ENCODE measurements at regions not wholly inside any gene's neighbourhood (a gene's known extent, or its start where the extent isn't known, plus 50 kb on each side); places are given as distances from the start of the nearest gene placed in this dataset.

- TF ChIP-seq, protein P1, sequence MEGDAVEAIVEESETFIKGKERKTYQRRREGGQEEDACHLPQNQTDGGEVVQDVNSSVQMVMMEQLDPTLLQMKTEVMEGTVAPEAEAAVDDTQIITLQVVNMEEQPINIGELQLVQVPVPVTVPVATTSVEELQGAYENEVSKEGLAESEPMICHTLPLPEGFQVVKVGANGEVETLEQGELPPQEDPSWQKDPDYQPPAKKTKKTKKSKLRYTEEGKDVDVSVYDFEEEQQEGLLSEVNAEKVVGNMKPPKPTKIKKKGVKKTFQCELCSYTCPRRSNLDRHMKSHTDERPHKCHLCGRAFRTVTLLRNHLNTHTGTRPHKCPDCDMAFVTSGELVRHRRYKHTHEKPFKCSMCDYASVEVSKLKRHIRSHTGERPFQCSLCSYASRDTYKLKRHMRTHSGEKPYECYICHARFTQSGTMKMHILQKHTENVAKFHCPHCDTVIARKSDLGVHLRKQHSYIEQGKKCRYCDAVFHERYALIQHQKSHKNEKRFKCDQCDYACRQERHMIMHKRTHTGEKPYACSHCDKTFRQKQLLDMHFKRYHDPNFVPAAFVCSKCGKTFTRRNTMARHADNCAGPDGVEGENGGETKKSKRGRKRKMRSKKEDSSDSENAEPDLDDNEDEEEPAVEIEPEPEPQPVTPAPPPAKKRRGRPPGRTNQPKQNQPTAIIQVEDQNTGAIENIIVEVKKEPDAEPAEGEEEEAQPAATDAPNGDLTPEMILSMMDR (conservative IDR thresholded peaks at IDR 0.05), result no peak
- TF ChIP-seq EZH2 (IDR thresholded peaks at IDR 0.05; ENCODE audit: low read depth), result no peak
Measured at GRCh38 chr6:140440223-140440835, 1065.9 kb upstream of the CITED2 start.

All from PC-9 (cell line).